PFSK-1 (cell line): ENCODE measurements at regions not wholly inside any gene's neighbourhood (a gene's known extent, or its start where the extent isn't known, plus 50 kb on each side); places are given as distances from the start of the nearest gene placed in this dataset.

Experiments used
- FOXP2 ChIP-seq: optimal IDR thresholded peaks from 2 replicates; pipeline ENCODE3; 2011; ENCODE audit warnings: borderline replicate concordance, control low read depth, inconsistent platforms; ENCODE audit not compliant: insufficient read depth; ENCODE audit errors: extremely low read length, extremely low read depth
- POLR2AphosphoS5 ChIP-seq: IDR thresholded peaks from 2 replicates; pipeline ENCODE4 v1.6.1; 2012; ENCODE audit warnings: low read depth, mild to moderate bottlenecking, control low read depth, low read length, moderate library complexity
- REST ChIP-seq, 2 experiments: IDR thresholded peaks; 2 replicates each; pipeline versions ENCODE4 v1.6.1 to v1.8.0; 2011 to 2012; ENCODE audit warnings: low read depth in 2 of 2, low read length in 2 of 2, control low read depth in 1 of 2, inconsistent platforms in 1 of 2, mild to moderate bottlenecking in 1 of 2, moderate library complexity in 1 of 2; ENCODE audit not compliant: insufficient read depth in 1 of 2
- SIN3A ChIP-seq: IDR thresholded peaks from 2 replicates; pipeline ENCODE4 v1.6.1; 2012; ENCODE audit warnings: mild to moderate bottlenecking, low read length, moderate library complexity, borderline replicate concordance; ENCODE audit not compliant: insufficient read depth
- TAF1 ChIP-seq: IDR thresholded peaks from 2 replicates; pipeline ENCODE4 v1.6.1; 2012; ENCODE audit warnings: low read length, control low read depth, borderline replicate concordance; ENCODE audit not compliant: insufficient read depth

- TF ChIP-seq REST (IDR thresholded peaks at IDR 0.05; ENCODE audit: insufficient read depth in 1 of 2, low read depth in 2 of 2, low read length in 2 of 2) (no peak), FOXP2 (no peak), SIN3A (no peak), TAF1 (no peak), POLR2AphosphoS5 (no peak)
Observed at GRCh38 chr6:92174398-92175073, 1244.8 kb downstream of the EPHA7 start.

GRCh38 chr6:92169506-92169905 is 1249.9 kb downstream of the EPHA7 start:
- no peak for TF ChIP-seq TAF1
- no peak for TF ChIP-seq REST (IDR thresholded peaks at IDR 0.05; ENCODE audit: insufficient read depth in 1 of 2, low read depth in 2 of 2, low read length in 2 of 2)
- no peak for TF ChIP-seq FOXP2
- TF ChIP-seq SIN3A: no peak
- TF ChIP-seq POLR2AphosphoS5: no peak

GRCh38 chr6:92166666-92167065 is 1252.7 kb downstream of the EPHA7 start:
- TF ChIP-seq POLR2AphosphoS5: no peak

GRCh38 chr6:92161953-92162352 is 1257.4 kb downstream of the EPHA7 start:
- no peak for TF ChIP-seq TAF1
- TF ChIP-seq POLR2AphosphoS5: no peak
- no peak for TF ChIP-seq FOXP2
- TF ChIP-seq REST (IDR thresholded peaks at IDR 0.05; ENCODE audit: insufficient read depth in 1 of 2, low read depth in 2 of 2, low read length in 2 of 2): no peak
- TF ChIP-seq SIN3A: no peak

GRCh38 chr6:92160226-92160625 is 1259.1 kb downstream of the EPHA7 start:
- TF ChIP-seq POLR2AphosphoS5 (no peak), SIN3A (no peak), TAF1 (no peak)

- TF ChIP-seq FOXP2 (no peak), TAF1 (no peak), REST (IDR thresholded peaks at IDR 0.05; ENCODE audit: insufficient read depth in 1 of 2, low read depth in 2 of 2, low read length in 2 of 2) (no peak), SIN3A (no peak), POLR2AphosphoS5 (no peak)
Observed at GRCh38 chr6:92159046-92159445, 1260.3 kb downstream of the EPHA7 start.
